AG20443 (cell line): ENCODE measurements at regions not wholly inside any gene's neighbourhood (a gene's known extent, or its start where the extent isn't known, plus 50 kb on each side); places are given as distances from the start of the nearest gene placed in this dataset.
"Not testable (repeated sequence)": the region's sequence is repeated elsewhere in the genome, so short reads cannot be mapped to it uniquely, and the experiment has no call there.

ENCODE experiments used
- DNase-seq: peaks from one replicate; pipeline ENCODE4 v3.0.0; 2012; ENCODE audit warnings: low spot score, mixed read lengths

DNA sequence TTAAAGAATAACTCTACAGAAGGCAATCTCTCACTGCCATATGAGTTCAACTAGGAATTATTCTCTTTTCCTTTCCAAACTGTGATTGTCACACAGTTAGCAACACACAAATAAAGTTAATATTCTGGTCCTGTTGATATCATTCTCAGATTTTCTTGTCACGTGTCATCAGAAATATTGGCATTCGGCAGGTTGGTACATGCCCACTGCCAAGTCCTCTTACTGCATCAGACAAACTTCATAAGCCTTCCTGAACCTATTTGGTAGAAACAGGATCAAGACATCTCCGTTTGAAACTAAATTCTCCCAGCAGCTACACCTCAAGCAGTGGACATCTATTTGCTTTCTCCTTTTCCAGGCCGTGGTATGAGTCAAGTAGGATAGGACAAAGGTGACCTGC, 177.9 kb upstream of the SOX2 start:
- DNase-seq = no peak

DNA sequence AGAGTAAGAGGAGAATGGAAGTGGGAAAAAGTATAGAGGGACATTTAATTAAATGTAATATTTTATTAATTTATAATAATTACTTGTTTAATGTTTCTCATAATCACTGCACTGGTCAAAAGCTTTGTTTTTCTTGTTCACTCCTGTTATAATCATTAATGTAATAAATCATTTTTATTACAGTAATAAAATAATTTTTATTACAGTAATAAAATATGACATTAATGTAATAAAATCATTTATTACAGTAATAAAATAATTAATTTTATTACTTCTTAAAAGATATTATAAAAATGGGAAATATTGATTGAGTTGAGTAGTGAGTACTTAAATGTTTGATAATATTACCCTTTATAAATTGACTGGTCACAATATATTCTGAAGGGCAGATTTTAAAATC, 181.1 kb upstream of the SOX2 start:
- no peak for DNase-seq

DNA sequence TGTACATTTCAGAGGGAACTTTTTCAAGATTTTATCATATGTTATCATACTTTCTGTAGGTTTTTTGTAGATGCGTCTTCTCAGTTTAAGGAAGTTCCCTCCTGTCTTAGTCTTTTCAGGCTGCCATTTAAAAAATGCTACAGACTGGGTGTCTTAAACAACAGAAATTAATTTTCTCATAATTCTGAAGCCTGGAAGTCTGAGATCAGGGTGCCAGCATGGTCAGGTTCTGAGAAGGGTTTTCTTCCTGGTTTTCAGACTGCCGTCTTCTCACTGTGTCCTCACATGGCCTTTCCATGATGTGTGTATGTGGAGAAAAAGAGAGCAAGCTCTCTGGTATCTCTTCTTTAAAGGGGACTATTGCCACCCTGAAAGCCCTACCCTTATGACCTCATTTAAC, 189.9 kb upstream of the SOX2 start:
- DNase-seq = no peak

DNA sequence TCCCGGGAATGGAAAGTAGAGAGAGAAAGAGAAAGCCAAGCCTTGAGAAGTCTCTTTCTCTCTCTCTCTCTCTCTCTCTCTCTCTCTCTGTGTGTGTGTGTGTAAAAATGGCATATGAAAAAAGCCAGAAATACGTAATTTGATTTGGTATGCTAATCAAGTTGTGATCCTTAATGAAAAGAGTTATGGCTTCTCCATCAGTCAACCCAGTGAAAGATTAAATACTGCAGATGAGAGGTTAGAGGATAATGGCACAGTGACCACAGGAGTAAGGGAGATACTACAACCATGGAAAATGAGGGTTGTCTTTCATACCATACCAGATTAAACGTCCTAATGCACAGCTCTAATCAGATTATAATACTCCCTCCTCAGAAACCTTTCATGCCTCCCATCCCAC, 193.5 kb upstream of the SOX2 start:
- no peak for DNase-seq

DNA sequence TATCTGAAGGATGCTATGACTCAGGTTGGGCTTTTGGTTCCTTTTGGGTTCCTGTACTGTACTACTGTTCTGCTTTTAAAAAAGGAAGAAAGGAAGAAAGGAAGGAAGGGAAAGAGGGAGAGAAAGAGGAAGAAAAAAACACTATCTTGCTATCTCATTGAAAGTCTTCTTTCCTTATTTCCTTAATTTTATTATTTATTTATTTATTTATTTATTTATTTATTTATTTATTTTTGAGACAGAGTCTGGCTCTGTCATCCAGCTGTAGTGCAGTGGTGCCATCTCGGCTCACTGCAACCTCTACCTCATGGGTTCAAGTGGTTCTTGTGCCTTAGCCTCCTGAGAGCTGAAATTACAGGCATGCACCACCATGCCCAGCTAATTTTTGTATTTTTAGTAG, 198.9 kb upstream of the SOX2 start:
- no peak for DNase-seq

DNA sequence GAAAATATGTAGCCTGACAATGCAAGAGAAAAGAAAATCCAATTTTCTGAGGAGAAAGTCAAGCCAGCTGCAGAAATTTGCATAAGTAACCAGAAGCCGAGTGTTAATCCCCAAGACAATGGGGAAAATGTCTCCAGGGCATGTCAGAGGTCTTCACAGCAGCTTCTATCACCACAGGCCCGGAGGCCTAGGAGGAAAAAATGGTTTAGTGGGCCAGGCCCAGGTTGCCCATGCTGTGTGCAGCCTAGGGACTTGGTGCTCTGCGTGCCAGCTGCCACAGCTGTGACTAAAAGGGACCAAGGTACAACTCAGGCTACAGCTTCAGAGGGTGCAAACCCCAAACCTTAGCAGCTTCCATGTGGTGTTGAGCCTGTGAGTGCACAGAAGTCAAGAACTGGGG, 201.2 kb upstream of the SOX2 start:
- no peak for DNase-seq

DNA sequence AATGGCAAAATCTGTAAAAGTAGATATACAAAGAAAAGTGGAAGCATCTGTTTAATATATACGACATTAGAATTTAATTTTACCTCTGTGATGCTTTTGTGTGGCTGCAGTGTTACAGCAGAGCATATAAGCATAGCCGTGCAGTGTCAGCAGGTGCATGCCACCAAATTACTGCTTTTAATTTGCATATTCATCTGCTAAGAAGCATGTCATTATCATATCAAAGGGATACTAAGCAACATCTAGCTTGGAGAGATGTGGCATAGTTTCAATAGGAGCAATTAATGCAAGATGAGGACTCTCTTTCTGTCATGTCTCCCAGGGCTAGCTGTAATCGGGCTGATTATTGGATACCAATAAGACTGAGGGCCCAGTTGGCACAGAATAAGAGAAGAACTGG, 214.4 kb upstream of the SOX2 start:
- DNase-seq = no peak

DNA sequence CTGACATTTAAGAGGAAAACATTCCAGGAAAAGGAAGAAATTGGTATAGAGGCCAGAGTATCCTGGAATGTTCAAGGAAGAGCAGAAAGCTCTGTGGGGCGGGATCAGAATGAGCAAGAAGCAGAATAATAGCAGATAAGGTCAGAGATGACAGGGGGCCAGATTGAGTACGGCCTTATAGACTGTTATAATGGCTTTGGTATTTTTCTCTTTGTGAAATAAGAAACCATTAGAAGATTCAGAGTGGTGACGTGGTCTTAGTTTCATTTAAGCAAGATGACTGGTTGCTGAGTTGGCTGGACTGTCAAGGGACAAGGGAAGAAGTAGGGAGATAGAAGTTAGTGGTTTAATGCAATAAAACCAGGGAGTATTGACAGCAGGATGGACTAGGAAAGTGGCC, 218.3 kb upstream of the SOX2 start:
- no peak for DNase-seq

DNA sequence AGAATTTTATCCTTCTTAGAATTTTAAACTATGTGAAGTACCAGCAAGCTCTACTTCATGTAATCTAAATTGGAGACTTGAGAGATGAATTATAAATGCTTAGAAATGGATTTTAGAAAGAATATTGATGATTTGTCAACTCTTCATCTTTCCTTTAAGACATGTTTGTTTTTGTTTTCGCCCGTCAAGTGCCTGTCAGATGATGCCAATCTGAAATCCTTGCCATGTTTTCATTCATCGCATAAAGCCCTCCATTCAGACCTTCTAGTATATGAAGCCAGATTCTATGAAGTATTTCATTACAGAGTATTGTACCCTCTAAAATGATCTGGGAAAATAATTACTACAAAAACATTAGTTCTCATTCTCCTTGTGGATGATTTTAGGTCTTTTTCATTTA, 223.2 kb upstream of the SOX2 start:
- no peak for DNase-seq

DNA sequence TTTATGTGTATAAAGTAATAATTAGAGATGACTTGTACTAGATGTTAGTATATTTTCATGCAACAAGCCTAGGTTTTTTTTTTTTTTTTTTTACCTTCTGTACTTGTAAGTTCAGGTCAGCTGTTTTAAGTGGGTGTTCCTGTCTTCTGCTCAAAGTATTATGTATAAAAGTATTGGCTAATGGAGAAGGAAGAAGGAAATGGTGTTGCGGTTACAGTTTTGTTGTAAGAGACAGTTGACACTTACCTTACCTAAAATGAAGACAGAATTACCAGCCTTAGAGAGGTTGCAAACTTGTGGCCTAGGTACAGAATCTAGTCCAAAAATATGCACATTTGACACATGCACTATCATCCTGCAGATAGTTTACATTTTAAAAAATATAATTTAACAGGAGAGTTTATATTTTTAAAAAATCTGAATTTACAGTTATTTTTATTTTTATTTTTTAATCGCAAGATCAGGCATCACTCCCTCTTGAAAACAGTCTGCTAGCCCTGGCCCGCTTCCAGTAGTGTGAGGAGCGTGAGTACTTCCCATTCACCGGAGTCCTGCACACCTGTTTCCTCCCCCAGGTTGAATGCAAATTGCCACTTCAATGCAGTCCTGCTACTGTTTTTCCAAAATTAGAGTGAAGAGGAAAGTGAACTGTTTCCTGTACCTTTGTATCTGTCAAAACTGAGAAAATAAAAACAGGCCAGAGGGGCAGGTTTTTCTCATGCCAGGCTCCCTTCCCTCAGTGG, 224.3 kb upstream of the SOX2 start:
- DNase-seq = no peak

DNA sequence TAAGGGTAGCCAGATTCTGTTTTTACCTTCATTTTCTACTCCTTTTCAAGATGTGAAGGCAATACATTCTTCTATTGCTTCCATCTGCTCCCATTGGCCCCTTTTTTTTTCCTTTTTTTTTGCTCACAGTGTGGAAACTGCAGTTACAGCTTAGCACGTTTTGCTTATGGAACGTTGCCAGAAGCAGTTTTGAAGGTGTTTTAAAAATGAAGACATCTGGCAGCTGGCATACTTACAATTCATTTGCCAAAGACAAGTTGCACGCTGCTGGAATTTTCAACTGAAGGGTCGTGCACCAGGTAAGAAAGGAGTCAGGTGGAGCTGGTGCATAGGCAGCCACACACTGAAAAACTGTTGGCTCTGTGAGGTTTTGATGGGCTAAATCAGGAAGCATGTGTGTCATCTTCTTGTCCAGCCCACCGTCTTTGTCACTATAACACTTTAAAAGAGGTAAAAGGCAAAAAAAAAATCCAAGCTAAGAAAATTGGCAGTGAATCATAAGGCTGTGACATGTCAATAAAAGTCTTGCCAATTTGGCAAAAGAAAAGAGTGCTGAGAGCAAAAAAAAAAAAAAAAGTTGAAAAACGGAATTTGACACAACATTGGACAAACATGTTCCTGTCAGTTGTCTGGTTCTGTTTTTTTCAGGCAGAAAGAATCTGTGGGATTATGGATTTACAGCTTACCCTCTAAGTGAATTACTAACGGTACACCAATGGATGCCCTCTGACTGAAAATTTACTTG, 225.4 kb upstream of the SOX2 start:
- no peak for DNase-seq

DNA sequence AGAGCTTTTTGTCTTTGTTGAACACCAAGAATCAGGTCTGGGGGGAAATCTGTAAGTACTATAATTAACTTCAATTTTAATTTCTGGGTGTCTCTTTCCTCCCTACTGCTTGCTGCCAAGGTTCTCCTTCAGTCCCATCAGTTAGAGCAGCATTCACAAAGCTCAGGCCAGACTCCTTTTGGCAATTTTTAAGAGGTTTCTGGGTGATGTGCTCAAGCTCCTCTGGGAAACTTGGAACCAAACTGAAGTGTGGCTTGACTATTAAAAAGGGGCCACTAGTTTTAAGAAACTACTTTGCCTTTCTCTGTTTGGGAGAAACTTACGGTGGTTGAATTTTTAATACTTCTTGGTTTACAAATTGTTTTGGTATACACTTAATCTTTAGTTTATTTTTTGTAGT, 227.7 kb upstream of the SOX2 start:
- DNase-seq = no peak

DNA sequence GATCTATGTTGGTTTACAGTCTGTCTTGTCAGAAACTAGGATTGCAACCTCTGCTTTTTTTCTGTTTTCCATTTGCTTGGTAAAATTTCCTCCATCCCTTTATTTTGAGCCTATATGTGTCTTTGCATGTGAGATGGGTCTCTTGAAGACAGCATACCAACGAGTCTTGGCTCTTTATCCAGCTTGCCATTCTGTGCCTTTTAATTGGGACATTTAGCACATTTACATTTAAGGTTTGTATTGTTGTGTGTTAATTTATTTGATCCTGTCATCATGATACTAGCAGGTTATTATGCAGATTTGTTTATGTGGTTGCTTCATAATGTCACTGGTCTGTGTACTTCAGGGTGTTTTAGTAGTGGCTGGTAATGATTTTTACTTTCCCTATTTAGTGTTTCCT, 236.6 kb upstream of the SOX2 start:
- DNase-seq = not testable (repeated sequence)

DNA sequence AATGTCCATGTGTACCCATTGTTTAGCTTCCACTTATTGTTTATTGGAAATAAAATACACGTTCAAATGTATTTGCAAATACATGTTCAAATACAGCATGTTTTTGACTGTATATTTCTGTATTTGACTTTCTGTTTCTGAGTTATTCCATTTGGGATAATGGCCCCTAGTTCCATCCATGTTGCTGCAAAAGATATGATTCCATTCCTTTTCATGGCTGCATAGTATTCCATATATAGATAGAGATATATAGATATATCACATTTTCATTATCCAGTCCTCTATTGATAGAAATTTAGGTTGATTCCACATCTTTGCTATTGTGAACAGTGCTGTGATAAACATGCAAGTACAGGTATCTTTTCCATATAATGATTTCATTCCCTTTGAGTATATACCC, 241.4 kb upstream of the SOX2 start:
- DNase-seq = no peak

DNA sequence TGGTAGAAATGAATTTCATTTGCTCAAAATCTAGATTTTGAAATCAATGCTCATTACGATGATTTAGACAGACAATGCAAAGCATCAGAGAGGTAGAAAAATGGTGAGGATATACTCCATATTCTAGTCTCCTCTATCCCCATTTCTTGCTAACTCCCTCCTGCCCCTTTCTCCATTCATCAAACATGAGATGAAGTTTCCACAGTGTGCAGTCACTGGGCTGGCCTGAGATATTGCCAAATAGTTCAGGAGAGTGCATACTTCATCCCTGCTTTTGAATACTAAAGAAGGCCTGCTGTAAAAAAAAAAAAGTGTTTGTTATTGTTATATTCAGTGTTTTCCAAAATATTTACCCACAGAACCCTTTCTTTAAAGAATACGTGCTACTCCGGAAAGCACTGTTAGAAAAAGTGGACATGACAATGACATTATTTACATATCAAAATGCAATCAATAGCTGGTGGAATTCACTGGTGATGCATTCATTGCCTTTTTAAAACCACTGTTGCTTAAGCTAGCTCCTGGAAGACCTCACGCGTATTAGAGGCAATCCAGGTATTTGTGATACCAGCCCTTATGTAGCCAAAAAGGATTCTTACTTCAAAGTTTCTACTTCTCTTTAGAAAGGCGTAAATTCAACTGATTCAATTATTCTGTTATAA, 247.6 kb upstream of the SOX2 start:
- no peak for DNase-seq

DNA sequence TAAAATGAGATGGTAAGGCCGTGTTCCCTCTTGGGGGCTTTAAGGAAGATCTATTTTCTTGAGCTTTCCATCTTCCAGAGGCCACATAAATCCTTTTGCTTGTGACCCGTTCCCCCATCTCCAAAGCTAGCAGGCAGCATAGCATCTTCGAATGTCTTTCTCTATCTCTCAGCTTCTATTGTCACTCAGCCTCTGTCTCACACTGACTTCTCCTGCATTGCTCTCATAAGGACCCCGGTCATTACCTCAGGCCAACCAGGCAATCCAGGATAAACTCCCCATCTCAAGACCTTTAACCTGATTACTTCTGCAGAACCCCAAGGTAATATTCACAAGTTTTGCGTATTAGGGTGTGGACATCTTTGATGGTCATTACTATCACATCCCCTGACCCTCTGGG, 250.3 kb upstream of the SOX2 start:
- no peak for DNase-seq

DNA sequence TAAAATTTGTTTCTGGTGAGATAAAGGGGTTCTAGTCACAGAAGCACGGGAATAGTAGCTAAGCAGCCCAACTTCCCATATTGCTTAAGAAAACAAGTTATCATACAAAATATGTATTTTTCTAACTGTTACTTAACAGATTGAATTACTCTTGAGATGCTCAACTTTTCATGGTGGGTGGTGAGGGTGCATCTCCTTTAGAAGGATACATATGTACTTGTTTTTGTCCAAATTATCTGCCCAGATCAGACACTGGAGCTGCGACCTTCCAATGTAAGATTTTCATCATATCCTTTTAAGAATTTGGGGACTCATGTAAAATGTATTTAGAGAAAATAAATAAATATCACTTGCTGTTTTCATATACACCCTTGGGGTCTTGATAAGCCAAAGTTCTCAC, 252.2 kb upstream of the SOX2 start:
- no peak for DNase-seq

DNA sequence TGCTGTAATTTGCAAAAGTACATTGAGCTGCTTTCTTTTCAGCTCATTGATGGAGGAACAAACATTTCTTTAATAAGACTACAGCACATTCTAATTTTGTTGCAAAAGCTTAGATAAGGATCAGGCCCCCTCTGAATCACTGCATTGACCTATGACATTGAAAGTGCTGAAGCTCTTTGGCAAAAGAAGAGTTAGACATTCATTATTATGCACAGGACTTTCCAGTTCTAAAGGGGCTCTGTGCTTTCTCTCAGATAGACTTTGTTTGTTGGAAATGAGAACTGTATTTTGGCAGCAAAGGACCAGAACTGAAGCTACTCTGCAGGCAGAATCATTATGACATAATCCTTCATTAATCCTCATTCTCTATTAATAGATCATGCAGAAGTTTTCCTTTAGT, 252.9 kb upstream of the SOX2 start:
- no peak for DNase-seq

DNA sequence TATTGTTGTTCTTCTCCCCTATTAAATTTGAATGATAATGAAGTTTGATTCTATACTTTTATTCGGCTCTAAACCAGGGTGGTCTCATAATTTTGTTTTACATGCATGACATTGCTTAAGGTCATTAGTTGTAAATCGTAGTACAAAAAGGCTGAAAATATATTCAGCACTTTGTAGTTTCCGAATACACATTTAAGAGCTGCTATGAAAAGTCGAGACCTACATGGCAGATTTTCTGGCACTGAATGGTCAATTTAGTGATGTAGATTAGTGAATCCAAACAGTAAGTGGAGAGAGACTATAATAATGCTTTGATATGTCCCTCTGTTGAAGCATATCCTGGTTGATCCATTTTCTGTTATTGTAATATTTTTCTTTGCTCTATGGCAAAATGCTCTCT, 254.0 kb upstream of the SOX2 start:
- DNase-seq = no peak

DNA sequence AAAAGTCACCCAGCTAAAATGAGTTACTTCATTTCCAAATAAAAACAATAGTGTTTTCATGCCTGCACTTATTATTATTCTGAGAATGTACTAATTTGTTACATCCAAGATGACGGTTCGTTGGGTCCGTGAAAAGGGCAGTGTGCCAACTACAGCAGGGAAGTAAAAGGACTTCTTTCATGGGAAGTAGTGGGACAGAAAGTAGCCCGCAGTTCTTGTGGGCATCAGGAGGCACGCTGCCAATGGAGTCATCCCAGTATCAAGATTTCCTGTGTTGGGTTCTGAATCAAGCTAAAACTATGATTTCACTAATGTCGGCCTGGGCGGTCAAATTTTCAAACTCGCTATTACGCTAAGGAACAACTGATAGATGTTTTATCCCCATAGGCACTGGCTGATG, 254.5 kb upstream of the SOX2 start:
- DNase-seq = no peak

DNA sequence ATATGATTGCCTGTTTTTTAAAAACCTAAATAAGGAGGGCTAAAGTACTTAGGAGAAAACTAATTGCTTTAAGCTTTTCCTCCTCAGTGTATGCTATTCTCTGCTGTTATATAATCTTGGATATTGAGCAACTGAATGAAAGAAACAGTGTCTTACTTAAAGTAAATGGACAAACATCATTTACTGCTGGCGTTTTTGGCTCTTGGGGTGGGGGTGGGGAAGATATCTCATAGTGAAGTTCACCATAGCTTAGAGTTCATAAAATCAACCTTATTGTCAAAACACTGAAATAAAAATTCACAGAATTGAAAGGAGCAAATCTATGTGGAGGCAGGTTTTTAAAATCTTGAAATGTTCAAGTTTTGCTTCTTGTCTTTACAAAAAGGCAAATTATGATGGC, 256.4 kb upstream of the SOX2 start:
- no peak for DNase-seq

DNA sequence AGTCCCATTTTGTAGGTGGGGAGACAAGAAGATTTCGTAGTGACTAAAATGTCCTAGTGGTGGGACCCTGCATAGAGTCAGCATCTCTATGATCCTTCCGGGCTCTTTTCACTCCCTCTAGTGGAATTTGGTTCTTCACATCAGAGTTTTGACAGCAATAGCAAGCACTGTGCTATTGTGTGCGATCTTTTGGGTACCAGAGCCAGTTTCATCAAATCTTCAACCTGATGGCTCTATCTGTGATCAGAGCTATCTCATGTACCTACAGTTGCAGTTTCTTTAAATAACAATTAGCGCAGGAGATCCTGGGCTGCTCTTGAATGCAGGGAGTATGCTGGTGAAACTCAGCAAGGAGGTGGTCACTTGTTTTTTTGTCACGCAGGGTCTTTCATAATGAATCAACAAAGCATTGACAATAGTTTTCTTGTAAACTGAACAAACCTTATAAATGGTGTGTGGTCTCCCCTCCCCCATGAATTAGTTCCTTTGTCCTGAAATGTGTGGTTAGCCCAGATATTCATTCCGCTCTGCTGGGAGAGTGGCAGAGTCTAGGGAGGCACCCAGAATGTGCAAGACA, 257.2 kb upstream of the SOX2 start:
- no peak for DNase-seq

DNA sequence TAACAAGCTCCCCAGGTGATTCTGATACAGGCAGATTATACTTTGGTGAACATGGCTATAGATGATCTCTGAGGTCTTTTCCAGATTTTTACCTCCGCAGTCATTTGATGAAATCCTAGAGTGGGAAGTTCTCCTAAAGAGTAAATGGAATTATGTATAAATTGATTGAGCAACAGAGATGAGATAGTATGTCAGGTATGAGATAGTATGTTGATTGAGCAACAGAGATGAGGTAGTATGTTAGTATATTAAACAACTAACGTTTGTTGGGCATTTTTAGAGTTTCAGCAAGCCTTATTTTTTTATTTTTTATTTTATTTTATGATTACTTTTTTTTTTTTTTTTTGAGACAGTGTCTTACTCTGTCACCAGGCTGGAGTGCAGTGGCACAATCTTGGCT, 265.0 kb upstream of the SOX2 start:
- DNase-seq = no peak
